PC-3 (cell line): ENCODE measurements at regions not wholly inside any gene's neighbourhood (a gene's known extent, or its start where the extent isn't known, plus 50 kb on each side); places are given as distances from the start of the nearest gene placed in this dataset.

Experiments used
- CTCF ChIP-seq: fragments of 300-600 bp; sonication (generic); conservative IDR thresholded peaks from 2 replicates; pipeline ENCODE4 v1.5.1; 2017; ENCODE audit warnings: antibody characterized with exemption, low read depth, mild to moderate bottlenecking, low read length
- EZH2 ChIP-seq: fragments of 300-600 bp; sonication (generic); IDR thresholded peaks from one replicate; pipeline ENCODE4 v1.6.1; 2017; ENCODE audit warnings: antibody characterized with exemption, mild to moderate bottlenecking, low read length; ENCODE audit not compliant: unreplicated experiment
- EZH2phosphoT487 ChIP-seq: fragments of 300-600 bp; sonication (generic); IDR thresholded peaks from 2 replicates; pipeline ENCODE4 v1.6.1; 2018; ENCODE audit warnings: mild to moderate bottlenecking, antibody characterized with exemption, low read length, borderline replicate concordance

- TF ChIP-seq CTCF: no peak
- no peak for TF ChIP-seq EZH2
- TF ChIP-seq EZH2phosphoT487: no peak
Measured at GRCh38 chr3:40598962-40599361, 74.2 kb downstream of the ZNF621 start.
